DND-41 (cell line): ENCODE measurements at regions not wholly inside any gene's neighbourhood (a gene's known extent, or its start where the extent isn't known, plus 50 kb on each side); places are given as distances from the start of the nearest gene placed in this dataset.

Source experiments
- EZH2 ChIP-seq: IDR thresholded peaks from 3 replicates; pipeline ENCODE4 v1.6.1; 2012; ENCODE audit warnings: borderline replicate concordance, low read depth, mild to moderate bottlenecking, moderate library complexity, low read length, inconsistent platforms; ENCODE audit not compliant: severe bottlenecking
- TF ChIP-seq, protein P1 (sequence below): IDR thresholded peaks from 2 replicates; pipeline ENCODE4 v1.5.1; 2012; ENCODE audit warnings: borderline replicate concordance, low read length, moderate library complexity, mild to moderate bottlenecking; ENCODE audit not compliant: poor library complexity, severe bottlenecking; ENCODE audit errors: extremely low read depth

DNA sequence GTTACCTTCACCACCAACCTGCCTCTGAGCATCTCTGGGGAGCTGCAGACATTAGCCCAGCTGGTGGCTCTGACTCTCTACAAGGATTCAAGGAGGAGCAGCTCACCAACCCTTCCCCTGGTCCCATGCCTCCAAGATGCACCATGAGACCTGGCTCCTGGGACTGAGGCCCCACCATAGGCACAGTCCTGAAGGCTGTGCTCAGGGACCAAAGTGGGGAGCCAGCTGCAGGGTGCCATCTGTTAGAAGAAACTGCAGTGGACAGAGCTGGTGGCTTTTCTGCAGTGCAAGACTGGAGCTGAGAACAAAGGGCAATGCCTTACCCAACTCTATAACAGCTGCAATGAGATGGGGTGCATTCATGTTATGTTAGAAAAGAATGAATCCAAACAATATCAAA, 581.6 kb downstream of the TCERG1L start:
- TF ChIP-seq EZH2 = no peak
- TF ChIP-seq, protein P1, sequence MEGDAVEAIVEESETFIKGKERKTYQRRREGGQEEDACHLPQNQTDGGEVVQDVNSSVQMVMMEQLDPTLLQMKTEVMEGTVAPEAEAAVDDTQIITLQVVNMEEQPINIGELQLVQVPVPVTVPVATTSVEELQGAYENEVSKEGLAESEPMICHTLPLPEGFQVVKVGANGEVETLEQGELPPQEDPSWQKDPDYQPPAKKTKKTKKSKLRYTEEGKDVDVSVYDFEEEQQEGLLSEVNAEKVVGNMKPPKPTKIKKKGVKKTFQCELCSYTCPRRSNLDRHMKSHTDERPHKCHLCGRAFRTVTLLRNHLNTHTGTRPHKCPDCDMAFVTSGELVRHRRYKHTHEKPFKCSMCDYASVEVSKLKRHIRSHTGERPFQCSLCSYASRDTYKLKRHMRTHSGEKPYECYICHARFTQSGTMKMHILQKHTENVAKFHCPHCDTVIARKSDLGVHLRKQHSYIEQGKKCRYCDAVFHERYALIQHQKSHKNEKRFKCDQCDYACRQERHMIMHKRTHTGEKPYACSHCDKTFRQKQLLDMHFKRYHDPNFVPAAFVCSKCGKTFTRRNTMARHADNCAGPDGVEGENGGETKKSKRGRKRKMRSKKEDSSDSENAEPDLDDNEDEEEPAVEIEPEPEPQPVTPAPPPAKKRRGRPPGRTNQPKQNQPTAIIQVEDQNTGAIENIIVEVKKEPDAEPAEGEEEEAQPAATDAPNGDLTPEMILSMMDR = no peak
